Erythroblast (primary cell): ENCODE measurements at regions not wholly inside any gene's neighbourhood (a gene's known extent, or its start where the extent isn't known, plus 50 kb on each side); places are given as distances from the start of the nearest gene placed in this dataset.

Source experiments
- GATA1 ChIP-seq: IDR thresholded peaks from 2 replicates; pipeline ENCODE4 v1.6.1; 2011; ENCODE audit warnings: low read depth, mild to moderate bottlenecking, control low read depth, low read length, moderate library complexity
- POLR2A ChIP-seq: IDR thresholded peaks from 2 replicates; pipeline ENCODE4 v1.6.1; 2011; ENCODE audit warnings: mild to moderate bottlenecking, low read length

GRCh38 chr15:94785091-94785490 is 553.7 kb downstream of the MCTP2 start:
- no peak for TF ChIP-seq POLR2A
- no peak for TF ChIP-seq GATA1
